ENCODE measurements at regions not wholly inside any gene's neighbourhood (a gene's known extent, or its start where the extent isn't known, plus 50 kb on each side); places are given as distances from the start of the nearest gene placed in this dataset.

DNA sequence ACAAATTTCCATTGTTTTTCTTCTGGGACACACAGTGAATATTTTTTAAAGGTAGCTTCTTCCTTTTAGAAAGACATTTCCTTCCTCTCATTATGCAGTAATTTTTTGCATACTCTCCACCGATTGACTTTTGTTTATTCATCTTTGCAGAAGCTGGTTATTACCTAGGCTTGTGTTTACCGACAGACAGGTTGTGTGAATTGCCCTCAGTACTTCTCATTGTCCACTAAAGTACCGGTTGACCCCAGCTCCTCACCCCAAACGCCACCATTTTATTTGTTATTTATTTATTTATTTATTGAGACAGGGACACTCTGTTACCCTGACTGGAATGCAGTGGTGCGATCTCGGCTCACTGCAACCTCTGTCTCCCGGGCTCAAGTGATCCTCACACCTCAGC lies 63.4 kb upstream of the MYL2 start:
- no peak for DNase-seq

DNA sequence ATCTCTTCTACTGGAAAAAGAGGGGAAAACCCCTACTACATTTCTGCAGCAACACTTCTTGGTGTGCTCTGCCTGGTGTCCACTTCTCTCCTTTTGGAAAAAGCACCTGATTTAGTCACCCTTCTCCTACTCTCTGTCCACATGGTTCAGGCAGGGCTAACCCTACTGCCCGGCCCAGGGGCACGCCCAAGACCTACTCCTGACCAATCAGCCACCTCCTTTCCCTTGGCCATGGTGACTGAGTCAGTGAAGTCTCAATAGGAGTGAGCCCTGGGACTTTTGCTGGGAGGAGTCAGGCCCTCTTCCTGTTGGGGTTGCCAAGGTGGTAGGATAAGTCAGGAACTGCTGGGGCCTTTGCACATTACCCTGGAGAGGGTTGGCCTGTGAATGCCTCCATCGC lies 52.5 kb upstream of the MYL2 start:
- no peak for DNase-seq

DNA sequence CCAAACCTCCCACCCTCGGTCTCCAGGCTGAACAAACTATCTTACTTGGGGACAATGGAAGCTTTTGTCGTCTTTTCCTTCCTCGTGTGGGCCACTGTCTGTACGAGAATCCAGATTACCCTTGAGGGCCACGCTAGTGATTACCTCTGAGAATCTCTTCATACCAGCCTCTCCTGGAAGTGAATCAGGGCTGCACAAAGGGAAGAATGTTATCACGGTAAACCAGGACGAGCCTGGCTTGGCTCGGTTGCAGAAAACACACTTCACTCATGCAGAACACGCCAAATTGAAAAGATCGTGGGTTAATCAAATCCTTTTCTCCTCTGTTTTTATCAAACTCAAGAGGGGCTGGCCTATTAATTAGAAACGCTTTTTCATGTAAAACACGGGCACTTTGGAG lies 51.6 kb upstream of the MYL2 start:
- no peak for DNase-seq

DNA sequence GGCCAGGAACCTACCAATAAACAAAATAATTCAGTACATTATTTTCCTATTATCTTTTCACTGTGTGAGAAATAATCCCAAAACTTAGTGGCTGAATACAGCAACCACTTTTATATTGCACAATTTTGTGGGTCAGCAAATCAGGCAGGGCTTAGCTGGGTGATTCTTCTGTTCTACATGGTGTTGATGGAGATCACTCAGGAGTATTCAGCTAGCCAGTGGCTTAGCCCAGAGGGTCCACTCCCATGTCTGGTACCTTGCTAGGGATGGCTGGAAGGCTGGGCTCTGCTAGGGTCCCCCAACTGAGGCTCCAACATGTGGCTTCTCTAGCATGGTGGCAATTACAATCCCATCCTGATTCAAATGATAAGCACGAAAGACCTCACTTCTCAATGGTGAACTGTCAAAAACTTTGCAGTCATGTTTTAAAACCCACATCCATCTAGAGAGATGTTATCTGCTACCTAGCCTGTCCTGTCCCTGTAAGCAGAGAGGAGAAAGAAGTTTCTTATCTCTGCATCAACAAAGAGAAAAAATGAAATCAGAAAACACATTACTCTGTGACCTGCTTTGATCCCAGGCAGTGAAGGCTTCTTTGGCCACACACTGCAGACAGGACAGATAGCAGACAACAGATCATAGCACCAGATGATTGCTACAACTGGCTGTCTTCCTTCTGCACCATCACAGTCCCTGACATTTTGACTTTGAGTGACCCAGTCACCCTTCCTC lies 51.0 kb upstream of the MYL2 start:
- no peak for DNase-seq

Measured in SIG-M5 (cell line).